Epithelial cell of esophagus (primary cell): ENCODE measurements at regions not wholly inside any gene's neighbourhood (a gene's known extent, or its start where the extent isn't known, plus 50 kb on each side); places are given as distances from the start of the nearest gene placed in this dataset.
A peak's percentile ranks its signal among the peaks of the same experiment; 100 is the strongest.

Experiments
- DNase-seq: peaks from one replicate; pipeline ENCODE4 v3.0.0; 2010; ENCODE audit warnings: low read depth
- H3K4me3 ChIP-seq: 2 replicates; pipeline ENCODE4 v1.5.1; 2011; ENCODE audit warnings: mild to moderate bottlenecking, low read length, control low read depth
- CTCF ChIP-seq: IDR thresholded peaks from 2 replicates; pipeline ENCODE4 v1.5.1; 2011; ENCODE audit warnings: low read depth, mild to moderate bottlenecking, low read length, control low read depth, inconsistent platforms; ENCODE audit not compliant: insufficient read depth; ENCODE audit errors: missing control alignments

- H3K4me3 ChIP-seq: no peak overlapping the region
- TF ChIP-seq CTCF: no peak
- DNase-seq: no peak
These were observed 276.5 kb upstream of the KCNMB2 start for GRCh38 chr3:178259703-178260102.

GRCh38 chr3:178260887-178261565 lies 275.2 kb upstream of the KCNMB2 start:
- no peak overlapping the region for H3K4me3 ChIP-seq
- TF ChIP-seq CTCF: no peak
- DNase-seq: no peak

GRCh38 chr3:178263236-178263916 lies 272.9 kb upstream of the KCNMB2 start:
- H3K4me3 ChIP-seq: no peak overlapping the region
- no peak for TF ChIP-seq CTCF
- no peak for DNase-seq

- DNase-seq: no peak
- TF ChIP-seq CTCF: no peak
- H3K4me3 ChIP-seq: no peak overlapping the region
These were observed 268.9 kb upstream of the KCNMB2 start for GRCh38 chr3:178267158-178267844.

GRCh38 chr3:178270838-178271237 lies 265.4 kb upstream of the KCNMB2 start:
- H3K4me3 ChIP-seq: no peak overlapping the region
- peak; percentile 22 for DNase-seq
- no peak for TF ChIP-seq CTCF

GRCh38 chr3:178271740-178272387 lies 264.4 kb upstream of the KCNMB2 start:
- no peak for TF ChIP-seq CTCF

More at GRCh38 chr3:178271740-178272387, 264.4 kb upstream of the KCNMB2 start:
- no peak for DNase-seq
- H3K4me3 ChIP-seq: no peak overlapping the region
